Stimulated activated CD4-positive, alpha-beta T cell treated with anti-CD3 and anti-CD28 coated beads, Interleukin-2, amount 100 ng/mL, for 24 hours (primary cell): ENCODE measurements at regions not wholly inside any gene's neighbourhood (a gene's known extent, or its start where the extent isn't known, plus 50 kb on each side); places are given as distances from the start of the nearest gene placed in this dataset.
"Not testable (repeated sequence)": the region's sequence is repeated elsewhere in the genome, so short reads cannot be mapped to it uniquely, and the experiment has no call there.

Experiments used
- DNase-seq, 2 donors: peaks; one replicate each; pipeline ENCODE4 v3.0.0-alpha.2; 2020

DNA sequence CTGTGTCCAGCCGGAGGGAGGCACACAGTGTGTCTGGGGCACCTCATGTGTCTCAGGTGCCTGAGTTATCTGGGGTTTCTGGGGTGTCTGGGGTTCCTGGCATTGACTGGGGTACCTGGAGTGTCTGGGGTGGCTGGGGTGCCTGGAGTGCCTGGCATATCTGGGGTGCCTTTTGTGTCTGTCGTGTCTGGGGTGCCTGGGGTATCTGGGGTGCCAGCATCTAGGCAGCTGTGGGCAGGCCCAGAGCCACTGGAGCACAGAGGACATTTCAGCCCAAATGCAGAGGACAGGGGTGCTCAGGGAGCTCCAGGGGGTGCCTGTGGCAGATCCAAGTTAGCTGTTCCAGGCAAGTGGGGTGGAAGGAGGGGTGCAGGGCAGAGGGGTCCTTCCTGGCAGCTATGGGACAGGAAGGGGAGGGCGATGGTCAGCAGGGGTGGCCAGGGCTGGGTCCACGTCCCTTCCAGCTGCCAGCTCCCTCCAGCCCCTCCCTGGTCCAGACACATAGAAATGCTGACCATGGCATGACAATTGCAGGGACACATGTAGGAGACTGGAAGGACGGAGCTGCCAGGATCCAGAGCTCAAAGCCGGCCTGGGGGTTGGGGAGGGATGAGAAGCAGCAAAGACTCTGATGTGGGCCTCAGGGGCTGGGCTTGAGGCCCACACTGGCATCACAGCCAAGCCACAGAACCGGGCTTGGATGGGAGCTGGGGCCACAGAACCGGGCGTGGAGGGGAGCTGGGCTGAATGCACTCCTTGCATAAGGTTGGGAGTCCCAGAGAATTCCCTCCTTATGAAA is 133.0 kb downstream of the BRD1 start:
- no peak for DNase-seq

DNA sequence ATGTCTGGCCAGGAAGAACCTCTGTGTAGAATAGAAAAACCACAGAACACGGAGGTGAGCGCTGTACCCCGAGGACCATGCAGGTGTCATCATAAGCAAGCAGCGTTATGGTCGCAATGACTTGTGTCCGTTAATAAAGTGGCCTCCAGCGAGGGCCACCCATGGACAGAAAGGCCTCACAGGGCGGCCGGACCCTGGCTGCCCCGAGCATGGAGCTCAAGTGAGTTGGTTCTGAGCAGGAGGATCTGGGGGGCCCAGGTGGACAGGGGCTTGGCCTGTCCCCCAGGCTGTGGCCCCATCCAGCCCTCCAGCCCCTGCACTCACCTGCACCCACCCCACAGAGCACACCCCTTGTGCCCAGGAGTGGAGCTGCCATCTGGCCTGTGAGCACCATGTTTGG is 133.8 kb downstream of the BRD1 start:
- DNase-seq, result no peak

- DNase-seq, result no peak
Measured at GRCh38 chr22:49693416-49693815, 134.3 kb downstream of the BRD1 start.

DNA sequence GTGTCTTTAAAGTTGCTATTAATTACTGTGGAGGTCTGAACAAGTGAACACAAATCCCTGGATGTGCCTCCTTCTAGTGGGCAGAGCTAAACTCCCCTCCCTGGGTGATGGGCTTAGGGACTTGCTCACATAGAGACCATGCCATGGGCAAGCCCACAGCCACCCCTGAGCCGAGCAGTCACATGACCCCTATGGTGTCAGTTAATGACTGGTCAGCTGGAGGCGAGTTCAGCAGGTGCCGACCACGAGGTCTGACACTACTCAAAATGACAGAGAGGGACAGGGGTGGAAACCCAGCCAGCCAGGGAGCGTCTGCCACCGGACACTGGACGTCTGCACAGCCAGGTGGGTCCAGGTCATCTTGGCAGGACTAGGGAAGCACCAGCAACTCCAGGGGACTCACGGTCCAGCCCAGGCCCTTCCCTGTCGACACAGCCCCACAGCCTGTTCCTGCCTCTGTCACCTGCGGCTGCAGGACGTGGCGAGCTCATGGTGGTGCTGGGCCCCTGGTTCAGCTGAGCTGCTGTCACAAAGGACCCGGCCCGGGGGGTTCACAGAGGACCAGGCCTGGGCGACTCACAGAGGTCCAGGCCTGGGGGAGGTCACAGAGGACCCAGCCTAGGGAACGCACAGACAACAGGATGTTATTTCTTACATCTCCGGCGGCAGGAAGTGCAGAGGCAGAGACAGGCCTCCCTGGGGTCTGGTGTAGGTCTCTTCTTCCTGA is 135.0 kb downstream of the BRD1 start:
- no peak for DNase-seq

DNA sequence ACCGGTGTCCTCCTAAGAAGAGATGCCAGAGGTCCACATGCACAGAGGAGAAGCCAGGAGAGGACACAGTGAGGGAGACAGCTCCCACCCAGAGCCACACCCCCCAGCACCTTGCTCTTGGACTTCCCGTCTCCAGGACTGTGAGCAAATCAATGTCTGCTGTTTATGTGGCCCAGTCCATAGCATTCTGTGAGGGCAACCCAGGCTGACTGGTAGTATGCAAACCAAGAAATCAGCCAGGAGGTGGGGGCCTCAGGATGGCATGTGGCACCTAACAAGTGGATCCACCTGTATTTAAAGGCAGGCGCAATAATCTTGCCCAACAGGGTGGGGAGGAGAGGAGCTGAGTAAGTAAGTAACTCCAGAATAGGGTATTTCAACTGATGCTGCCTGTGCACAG is 136.4 kb downstream of the BRD1 start:
- no peak for DNase-seq

DNA sequence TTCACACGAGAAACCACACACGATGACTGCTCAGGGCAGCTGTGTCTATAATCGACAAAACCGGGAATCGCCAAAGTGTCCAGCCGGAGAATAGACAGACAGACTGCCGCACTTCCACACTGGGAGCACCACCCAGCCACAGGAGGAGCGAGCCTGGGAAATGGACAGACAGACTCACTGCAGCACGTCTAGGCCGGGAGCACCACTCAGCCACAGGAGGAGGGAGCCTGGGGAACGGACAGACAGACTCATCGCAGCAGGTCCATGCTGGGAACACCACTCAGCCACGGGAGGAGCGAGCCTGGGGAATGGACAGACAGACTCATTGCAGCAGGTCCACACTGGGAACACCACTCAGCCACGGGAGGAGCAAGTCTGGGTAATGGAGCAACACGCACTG is 137.2 kb downstream of the BRD1 start:
- DNase-seq, result no peak

- no peak for DNase-seq
Measured at GRCh38 chr22:49689858-49690257, 137.8 kb downstream of the BRD1 start.

- no peak for DNase-seq
Measured at GRCh38 chr22:49689255-49689770, 138.4 kb downstream of the BRD1 start.

- DNase-seq, result no peak
Measured at GRCh38 chr22:49688516-49689254, 139.0 kb downstream of the BRD1 start.

GRCh38 chr22:49687786-49688515 is 139.7 kb downstream of the BRD1 start:
- no peak for DNase-seq

DNA sequence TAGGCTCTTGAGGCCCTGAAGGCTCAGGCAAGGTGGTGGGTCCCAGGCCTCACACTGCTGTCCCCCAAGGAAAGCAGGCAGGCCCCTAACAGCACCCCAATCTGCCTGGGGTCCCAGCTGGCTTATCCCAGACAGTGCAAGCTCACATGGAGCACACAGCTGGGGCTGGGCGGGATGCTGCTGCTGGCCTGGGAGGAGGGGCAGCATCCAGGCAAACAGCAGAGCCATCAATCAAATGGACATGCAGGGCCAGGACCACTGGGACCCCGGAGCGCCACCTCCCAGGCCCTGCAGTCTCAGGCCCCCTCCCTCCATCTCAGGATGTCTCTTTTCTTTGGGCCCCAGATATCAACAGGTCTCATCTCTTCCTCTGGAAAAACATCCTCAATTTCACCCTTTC is 140.3 kb downstream of the BRD1 start:
- no peak for DNase-seq

DNA sequence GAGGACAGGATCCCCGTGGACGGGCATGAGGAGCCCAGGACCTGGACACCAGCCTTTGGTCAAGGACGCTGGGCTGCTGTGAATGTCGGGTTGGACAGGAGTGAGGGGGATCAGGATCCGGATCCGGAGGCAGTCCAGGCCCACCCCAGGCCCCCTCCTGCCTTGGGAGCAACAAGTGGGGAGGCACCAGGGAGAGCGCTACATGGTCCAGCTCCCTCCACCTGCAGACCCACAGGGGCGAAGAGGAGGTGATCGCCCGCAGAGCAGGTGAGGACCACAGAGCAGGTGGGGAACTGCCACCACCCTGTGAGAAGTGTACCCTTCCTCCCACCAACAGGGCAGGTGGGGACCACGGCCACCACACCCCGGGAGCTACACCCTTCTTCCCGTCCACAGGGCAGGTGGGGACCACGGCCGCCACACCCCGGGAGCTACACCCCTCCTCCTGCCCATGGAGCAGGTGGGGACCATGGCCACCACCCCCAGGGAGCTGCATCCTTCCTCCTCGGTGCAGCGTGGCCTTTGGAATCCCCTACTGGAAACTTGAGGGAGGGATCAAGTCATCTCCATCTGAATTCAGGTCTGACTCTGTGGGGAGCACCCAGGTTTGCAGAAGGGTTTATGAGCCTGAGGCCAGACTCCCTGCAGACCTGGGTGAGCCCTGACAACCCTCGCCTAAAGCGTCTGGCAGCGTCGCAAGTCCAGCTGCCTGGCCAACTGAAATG is 141.0 kb downstream of the BRD1 start:
- no peak for DNase-seq

GRCh38 chr22:49685686-49686085 is 142.0 kb downstream of the BRD1 start:
- DNase-seq, result no peak

DNA sequence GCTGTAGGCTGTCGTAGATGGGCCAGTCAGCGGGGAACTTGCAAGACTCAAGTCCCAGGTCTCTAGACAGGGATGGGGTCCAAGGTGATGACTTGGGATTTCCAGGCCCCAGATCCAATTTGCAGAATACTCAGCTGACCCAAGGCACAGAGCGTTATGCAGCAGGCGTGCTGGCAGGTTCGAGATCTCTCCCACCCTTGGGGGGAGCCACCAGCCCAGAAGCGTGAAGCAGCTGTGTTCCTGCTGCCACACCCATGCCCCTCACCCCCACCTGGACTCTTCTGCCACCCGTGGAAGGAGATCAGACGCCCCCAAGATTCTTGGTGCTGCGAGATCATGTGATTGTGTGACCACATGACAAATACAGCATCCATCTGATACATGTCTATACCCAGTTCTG is 142.6 kb downstream of the BRD1 start:
- no peak for DNase-seq

DNA sequence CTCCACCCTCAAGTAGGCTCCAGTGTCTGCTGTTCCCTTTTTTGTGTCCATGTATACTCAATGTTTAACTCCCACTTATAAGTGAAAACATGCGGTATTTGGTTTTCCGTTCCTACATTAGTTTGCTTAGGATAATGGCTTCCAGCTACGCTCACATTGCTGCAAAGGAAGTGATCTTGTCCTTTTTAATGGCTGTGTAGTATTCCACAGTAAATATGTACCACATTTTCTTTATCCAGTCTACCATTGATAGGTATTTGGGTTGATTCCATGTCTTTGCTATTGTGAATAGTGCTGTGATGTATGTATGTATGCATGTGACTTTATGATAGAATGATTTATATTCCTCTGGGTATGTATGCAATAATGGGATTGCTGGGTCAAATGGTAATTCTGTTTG is 144.6 kb downstream of the BRD1 start:
- DNase-seq, result no peak

DNA sequence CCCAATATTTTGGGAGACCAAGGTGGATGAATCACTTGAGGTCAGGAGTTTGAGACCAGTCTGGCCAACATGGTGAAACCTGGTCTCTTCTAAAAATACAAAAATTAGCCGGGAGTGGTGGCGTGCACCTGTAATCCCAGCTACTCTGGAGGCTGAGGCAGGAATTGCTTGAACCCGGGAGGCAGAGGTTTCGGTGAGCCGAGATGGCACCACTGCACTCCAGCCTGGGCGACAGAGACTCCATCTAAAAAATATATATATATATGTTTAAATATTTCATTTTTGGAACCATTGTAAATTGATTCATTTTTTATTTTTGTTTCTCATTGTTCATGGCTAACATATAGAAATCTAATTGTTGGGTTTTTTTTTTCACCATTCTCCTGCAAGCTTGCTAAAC is 146.9 kb downstream of the BRD1 start:
- DNase-seq, result not testable (repeated sequence)

DNA sequence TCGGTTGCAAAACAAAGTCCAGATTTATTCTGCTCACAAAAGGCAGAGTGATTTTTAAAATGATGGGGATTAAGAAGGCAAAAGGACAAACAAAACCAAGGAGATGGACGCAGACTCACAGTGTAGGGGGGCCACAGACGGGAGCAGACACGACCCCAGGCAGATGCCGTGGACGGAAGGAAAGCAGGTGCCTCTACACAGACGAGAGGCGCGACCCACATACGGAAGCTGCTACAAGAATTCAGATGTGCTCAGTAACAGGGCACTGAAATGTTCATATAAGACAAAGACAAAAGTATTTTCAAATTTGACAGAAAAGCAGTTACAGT is 148.9 kb downstream of the BRD1 start:
- no peak for DNase-seq

- no peak for DNase-seq
Measured at GRCh38 chr22:49678137-49678841, 149.4 kb downstream of the BRD1 start.

GRCh38 chr22:49677495-49677889 is 150.2 kb downstream of the BRD1 start:
- no peak for DNase-seq

- DNase-seq, result no peak
Measured at GRCh38 chr22:49676783-49677494, 150.7 kb downstream of the BRD1 start.

- DNase-seq, result no peak
Measured at GRCh38 chr22:49676230-49676629, 151.4 kb downstream of the BRD1 start.
